Stimulated activated naive CD8-positive, alpha-beta T cell treated with anti-CD3 and anti-CD28 coated beads, Interleukin-15, Interleukin-2, amounts not matched to agents 100 ng/mL and 50 ng/mL, for 24 hours (primary cell): ENCODE measurements at regions not wholly inside any gene's neighbourhood (a gene's known extent, or its start where the extent isn't known, plus 50 kb on each side); places are given as distances from the start of the nearest gene placed in this dataset.

Source experiments
- H3K27ac Mint-ChIP-seq: one replicate; pipeline ENCODE4 v1.8.0; 2021; ENCODE audit warnings: mild to moderate bottlenecking, mixed read lengths
- H3K27me3 Mint-ChIP-seq: one replicate; pipeline ENCODE4 v1.8.0; 2021; ENCODE audit warnings: mixed read lengths
- H3K36me3 Mint-ChIP-seq: one replicate; pipeline ENCODE4 v1.8.0; 2021; ENCODE audit warnings: low read depth, mixed read lengths
- H3K4me1 Mint-ChIP-seq: one replicate; pipeline ENCODE4 v1.8.0; 2021; ENCODE audit warnings: low read depth, mixed read lengths
- H3K4me3 Mint-ChIP-seq: one replicate; pipeline ENCODE4 v1.8.0; 2021; ENCODE audit warnings: mild to moderate bottlenecking, mixed read lengths
- H3K9me3 Mint-ChIP-seq: one replicate; pipeline ENCODE4 v1.8.0; 2021; ENCODE audit warnings: mixed read lengths

GRCh38 chr2:186303091-186303490, 183.0 kb upstream of the ZC3H15 start:
- H3K36me3 Mint-ChIP-seq: peaks cover 23% of the 10 kb centered on the region
- H3K27me3 Mint-ChIP-seq: no peaks in the 10 kb centered on the region
- H3K27ac Mint-ChIP-seq: no peak overlapping the region
- no peaks in the 10 kb centered on the region for H3K4me1 Mint-ChIP-seq
- H3K4me3 Mint-ChIP-seq: no peak overlapping the region
- H3K9me3 Mint-ChIP-seq: peaks cover 10% of the 10 kb centered on the region

GRCh38 chr2:186304064-186304463, 182.0 kb upstream of the ZC3H15 start:
- Mint-ChIP-seq H3K36me3 (peaks cover 17% of the 10 kb centered on the region), H3K4me3 (no peak overlapping the region), H3K4me1 (no peaks in the 10 kb centered on the region), H3K9me3 (peaks cover 3% of the 10 kb centered on the region), H3K27me3 (no peaks in the 10 kb centered on the region), H3K27ac (no peak overlapping the region)

- H3K27ac Mint-ChIP-seq: no peak overlapping the region
- no peak overlapping the region for H3K4me3 Mint-ChIP-seq
- peaks cover 3% of the 10 kb centered on the region for H3K9me3 Mint-ChIP-seq
These were observed 179.3 kb upstream of the ZC3H15 start for GRCh38 chr2:186306754-186307153.

GRCh38 chr2:186307871-186308270, 178.2 kb upstream of the ZC3H15 start:
- H3K9me3 Mint-ChIP-seq: peaks cover 3% of the 10 kb centered on the region
- no peaks in the 10 kb centered on the region for H3K27me3 Mint-ChIP-seq
- no peaks in the 10 kb centered on the region for H3K4me1 Mint-ChIP-seq
- H3K36me3 Mint-ChIP-seq: peaks cover 36% of the 10 kb centered on the region
- no peak overlapping the region for H3K4me3 Mint-ChIP-seq
- no peak overlapping the region for H3K27ac Mint-ChIP-seq

More at GRCh38 chr2:186306754-186307153, 179.3 kb upstream of the ZC3H15 start:
- Mint-ChIP-seq H3K27me3 (no peaks in the 10 kb centered on the region), H3K36me3 (peaks cover 26% of the 10 kb centered on the region), H3K4me1 (no peaks in the 10 kb centered on the region)

- peaks cover 3% of the 10 kb centered on the region for H3K9me3 Mint-ChIP-seq
- H3K4me3 Mint-ChIP-seq: no peak overlapping the region
- H3K27me3 Mint-ChIP-seq: no peaks in the 10 kb centered on the region
- peaks cover 36% of the 10 kb centered on the region for H3K36me3 Mint-ChIP-seq
- H3K27ac Mint-ChIP-seq: no peak overlapping the region
- H3K4me1 Mint-ChIP-seq: no peaks in the 10 kb centered on the region
These were observed 177.7 kb upstream of the ZC3H15 start for GRCh38 chr2:186308347-186308746.

- peaks cover 9% of the 10 kb centered on the region for H3K9me3 Mint-ChIP-seq
- H3K27me3 Mint-ChIP-seq: no peaks in the 10 kb centered on the region
- H3K4me1 Mint-ChIP-seq: no peaks in the 10 kb centered on the region
- H3K4me3 Mint-ChIP-seq: no peak overlapping the region
- no peak overlapping the region for H3K27ac Mint-ChIP-seq
- H3K36me3 Mint-ChIP-seq: peaks cover 48% of the 10 kb centered on the region
These were observed 176.2 kb upstream of the ZC3H15 start for GRCh38 chr2:186309901-186310300.

GRCh38 chr2:186319105-186319504, 167.0 kb upstream of the ZC3H15 start:
- peaks cover 21% of the 10 kb centered on the region for H3K9me3 Mint-ChIP-seq

GRCh38 chr2:186325827-186326535, 160.1 kb upstream of the ZC3H15 start:
- peaks cover 10% of the 10 kb centered on the region for H3K36me3 Mint-ChIP-seq
- H3K4me1 Mint-ChIP-seq: no peaks in the 10 kb centered on the region
- H3K27ac Mint-ChIP-seq: no peak overlapping the region
- no peak overlapping the region for H3K4me3 Mint-ChIP-seq
- peaks cover 21% of the 10 kb centered on the region for H3K9me3 Mint-ChIP-seq
- H3K27me3 Mint-ChIP-seq: no peaks in the 10 kb centered on the region

More at GRCh38 chr2:186319105-186319504, 167.0 kb upstream of the ZC3H15 start:
- Mint-ChIP-seq H3K27me3 (no peaks in the 10 kb centered on the region), H3K36me3 (peaks cover 33% of the 10 kb centered on the region), H3K4me3 (no peak overlapping the region), H3K4me1 (no peaks in the 10 kb centered on the region), H3K27ac (no peak overlapping the region)

GRCh38 chr2:186327251-186327868, 158.7 kb upstream of the ZC3H15 start:
- Mint-ChIP-seq H3K36me3 (peaks cover 10% of the 10 kb centered on the region), H3K4me1 (no peaks in the 10 kb centered on the region), H3K9me3 (peaks cover 16% of the 10 kb centered on the region), H3K27me3 (no peaks in the 10 kb centered on the region), H3K27ac (no peak overlapping the region), H3K4me3 (no peak overlapping the region)

- peaks cover 8% of the 10 kb centered on the region for H3K9me3 Mint-ChIP-seq
- H3K27me3 Mint-ChIP-seq: no peaks in the 10 kb centered on the region
- H3K4me3 Mint-ChIP-seq: no peak overlapping the region
- no peaks in the 10 kb centered on the region for H3K4me1 Mint-ChIP-seq
- peaks cover 2% of the 10 kb centered on the region for H3K36me3 Mint-ChIP-seq
- H3K27ac Mint-ChIP-seq: no peak overlapping the region
These were observed 157.2 kb upstream of the ZC3H15 start for GRCh38 chr2:186328838-186329237.

GRCh38 chr2:186330050-186330449, 156.0 kb upstream of the ZC3H15 start:
- Mint-ChIP-seq H3K4me3 (no peak overlapping the region), H3K27ac (no peak overlapping the region), H3K27me3 (no peaks in the 10 kb centered on the region), H3K4me1 (no peaks in the 10 kb centered on the region), H3K9me3 (peaks cover 11% of the 10 kb centered on the region), H3K36me3 (no peaks in the 10 kb centered on the region)

GRCh38 chr2:186339716-186340115, 146.3 kb upstream of the ZC3H15 start:
- Mint-ChIP-seq H3K4me3 (no peak overlapping the region), H3K4me1 (no peaks in the 10 kb centered on the region), H3K9me3 (peaks cover 28% of the 10 kb centered on the region), H3K36me3 (peaks cover 26% of the 10 kb centered on the region), H3K27ac (no peak overlapping the region), H3K27me3 (no peaks in the 10 kb centered on the region)

GRCh38 chr2:186342029-186342428, 144.0 kb upstream of the ZC3H15 start:
- Mint-ChIP-seq H3K36me3 (peaks cover 31% of the 10 kb centered on the region), H3K9me3 (peaks cover 22% of the 10 kb centered on the region), H3K4me1 (no peaks in the 10 kb centered on the region), H3K4me3 (no peak overlapping the region), H3K27ac (no peak overlapping the region), H3K27me3 (no peaks in the 10 kb centered on the region)

GRCh38 chr2:186345745-186346144, 140.3 kb upstream of the ZC3H15 start:
- Mint-ChIP-seq H3K27me3 (no peaks in the 10 kb centered on the region), H3K9me3 (peaks cover 8% of the 10 kb centered on the region), H3K36me3 (peaks cover 31% of the 10 kb centered on the region), H3K4me3 (no peak overlapping the region), H3K27ac (no peak overlapping the region), H3K4me1 (no peaks in the 10 kb centered on the region)

GRCh38 chr2:186346216-186346615, 139.8 kb upstream of the ZC3H15 start:
- Mint-ChIP-seq H3K27ac (no peak overlapping the region), H3K27me3 (no peaks in the 10 kb centered on the region), H3K9me3 (peaks cover 8% of the 10 kb centered on the region), H3K36me3 (peaks cover 31% of the 10 kb centered on the region), H3K4me1 (no peaks in the 10 kb centered on the region), H3K4me3 (no peak overlapping the region)

- Mint-ChIP-seq H3K9me3 (peaks cover 11% of the 10 kb centered on the region), H3K27ac (no peak overlapping the region), H3K4me1 (no peaks in the 10 kb centered on the region)
These were observed 138.6 kb upstream of the ZC3H15 start for GRCh38 chr2:186347472-186347871.

More at GRCh38 chr2:186347472-186347871, 138.6 kb upstream of the ZC3H15 start:
- Mint-ChIP-seq H3K27me3 (no peaks in the 10 kb centered on the region), H3K4me3 (no peak overlapping the region), H3K36me3 (peaks cover 23% of the 10 kb centered on the region)
